ENCODE measurements at regions not wholly inside any gene's neighbourhood (a gene's known extent, or its start where the extent isn't known, plus 50 kb on each side); places are given as distances from the start of the nearest gene placed in this dataset.

GRCh38 chr21:14757533-14758327, 211.6 kb upstream of the SAMSN1 start:
- Histone ChIP-seq H3K27ac (no peak overlapping the region), H3K4me1 (peaks cover 0 to 8% (median 0%) of the 10 kb centered on the region in 3 donors), H3K4me3 (no peak overlapping the region), H3K27me3 (no peaks in the 10 kb centered on the region), H3K9me3 (no peaks in the 10 kb centered on the region), H3K36me3 (no peaks in the 10 kb centered on the region)
- ATAC-seq, result no peak
- DNase-seq, result no peak
- no peak for FAIRE-seq
- TF ChIP-seq, protein P1, sequence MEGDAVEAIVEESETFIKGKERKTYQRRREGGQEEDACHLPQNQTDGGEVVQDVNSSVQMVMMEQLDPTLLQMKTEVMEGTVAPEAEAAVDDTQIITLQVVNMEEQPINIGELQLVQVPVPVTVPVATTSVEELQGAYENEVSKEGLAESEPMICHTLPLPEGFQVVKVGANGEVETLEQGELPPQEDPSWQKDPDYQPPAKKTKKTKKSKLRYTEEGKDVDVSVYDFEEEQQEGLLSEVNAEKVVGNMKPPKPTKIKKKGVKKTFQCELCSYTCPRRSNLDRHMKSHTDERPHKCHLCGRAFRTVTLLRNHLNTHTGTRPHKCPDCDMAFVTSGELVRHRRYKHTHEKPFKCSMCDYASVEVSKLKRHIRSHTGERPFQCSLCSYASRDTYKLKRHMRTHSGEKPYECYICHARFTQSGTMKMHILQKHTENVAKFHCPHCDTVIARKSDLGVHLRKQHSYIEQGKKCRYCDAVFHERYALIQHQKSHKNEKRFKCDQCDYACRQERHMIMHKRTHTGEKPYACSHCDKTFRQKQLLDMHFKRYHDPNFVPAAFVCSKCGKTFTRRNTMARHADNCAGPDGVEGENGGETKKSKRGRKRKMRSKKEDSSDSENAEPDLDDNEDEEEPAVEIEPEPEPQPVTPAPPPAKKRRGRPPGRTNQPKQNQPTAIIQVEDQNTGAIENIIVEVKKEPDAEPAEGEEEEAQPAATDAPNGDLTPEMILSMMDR (IDR thresholded peaks at IDR 0.05), result no peak
- WGBS, 2 donors, result 89 to 91% methylated on average over 7 of the region's 7 CpGs
- intact Hi-C loops (cut with DNase I), result no loop called here

DNA sequence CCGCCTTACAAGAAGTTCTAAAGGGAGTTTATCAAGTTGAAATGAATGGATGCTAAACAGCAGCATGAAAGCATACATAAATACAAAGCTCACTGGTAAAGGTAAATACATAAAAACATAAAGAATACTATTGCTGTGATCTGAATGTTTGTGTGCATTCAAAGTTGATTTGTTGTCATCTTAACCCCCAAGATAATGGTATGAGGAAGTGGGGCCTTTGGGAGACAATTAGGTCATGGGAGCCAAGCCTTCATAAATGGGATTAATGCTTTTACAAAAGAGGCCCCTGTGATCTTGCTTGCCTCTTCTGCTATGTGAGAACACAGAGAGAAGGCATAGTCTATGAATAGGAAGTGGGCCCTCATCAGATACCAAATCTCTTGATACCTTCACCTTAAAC, 209.0 kb upstream of the SAMSN1 start:
- Histone ChIP-seq H3K27ac (no peak overlapping the region), H3K27me3 (no peaks in the 10 kb centered on the region), H3K4me1 (peaks cover 0 to 8% (median 0%) of the 10 kb centered on the region in 3 donors), H3K4me3 (no peak overlapping the region), H3K9me3 (no peaks in the 10 kb centered on the region), H3K36me3 (no peaks in the 10 kb centered on the region)
- intact Hi-C loops (cut with DNase I), result no loop called here
- FAIRE-seq (no peak), DNase-seq (no peak), ATAC-seq (no peak)
- TF ChIP-seq, protein P1 (IDR thresholded peaks at IDR 0.05), result no peak
- 93 to 94% methylated on average over 1 of the region's 1 CpG for WGBS, 2 donors

GRCh38 chr21:14754682-14755081, 208.6 kb upstream of the SAMSN1 start:
- WGBS, 2 donors, result 93 to 94% methylated on average over 2 of the region's 2 CpGs
- no peak overlapping the region for H3K27ac ChIP-seq
- H3K36me3 ChIP-seq, result no peaks in the 10 kb centered on the region
- intact Hi-C loops (cut with DNase I), result no loop called here
- FAIRE-seq, result no peak
- no peaks in the 10 kb centered on the region for H3K27me3 ChIP-seq
- no peaks in the 10 kb centered on the region for H3K9me3 ChIP-seq
- TF ChIP-seq, protein P1 (IDR thresholded peaks at IDR 0.05), result no peak
- ATAC-seq, result no peak
- DNase-seq, result no peak
- H3K4me1 ChIP-seq, result peaks cover 0 to 8% (median 0%) of the 10 kb centered on the region in 3 donors
- H3K4me3 ChIP-seq, result no peak overlapping the region

- H3K4me3 ChIP-seq, result no peak overlapping the region
- TF ChIP-seq, protein P1 (IDR thresholded peaks at IDR 0.05), result no peak
- intact Hi-C loops (cut with DNase I), result no loop called here
- DNase-seq (no peak), FAIRE-seq (no peak), ATAC-seq (no peak)
- 85 to 95% methylated on average over 1 of the region's 1 CpG for WGBS, 2 donors
- peaks cover 0 to 8% (median 0%) of the 10 kb centered on the region in 3 donors for H3K4me1 ChIP-seq
- H3K9me3 ChIP-seq, result no peaks in the 10 kb centered on the region
- no peaks in the 10 kb centered on the region for H3K36me3 ChIP-seq
- no peaks in the 10 kb centered on the region for H3K27me3 ChIP-seq
- no peak overlapping the region for H3K27ac ChIP-seq
Measured at GRCh38 chr21:14754259-14754604, 208.1 kb upstream of the SAMSN1 start.

Data from pancreas (tissue), 10 donors.